GM23338 (cell line): ENCODE measurements at regions not wholly inside any gene's neighbourhood (a gene's known extent, or its start where the extent isn't known, plus 50 kb on each side); places are given as distances from the start of the nearest gene placed in this dataset.

ENCODE experiments used
- ATAC-seq: fragments of 200-7000 bp; cut with Tn5 transposase; 3 replicates; pipeline ENCODE4 v1.9.1; 2020
- DNase-seq: peaks from one replicate; pipeline ENCODE4 v3.0.0-alpha.2; 2015; ENCODE audit warnings: low spot score
- H2AFZ ChIP-seq: fragments of 200-600 bp; sonication (generic); 2 replicates; pipeline ENCODE4 v1.8.0; 2016; ENCODE audit warnings: antibody characterized with exemption, mild to moderate bottlenecking, moderate library complexity
- H3F3A ChIP-seq: fragments of 200-600 bp; sonication (generic); replicated peaks from 2 replicates; pipeline ENCODE4 v1.8.0; 2017; ENCODE audit warnings: antibody characterized with exemption, mixed run types, low read depth
- H3K27ac ChIP-seq: fragments of 200-600 bp; sonication (generic); 2 replicates; pipeline ENCODE4 v1.6.1; 2016; ENCODE audit warnings: low read depth
- H3K27me3 ChIP-seq: fragments of 200-600 bp; sonication (generic); 2 replicates; pipeline ENCODE4 v1.8.0; 2016; ENCODE audit warnings: mild to moderate bottlenecking, mixed run types, moderate library complexity; ENCODE audit not compliant: insufficient read depth
- H3K36me3 ChIP-seq: fragments of 200-600 bp; sonication (generic); 2 replicates; pipeline ENCODE4 v1.8.0; 2016; ENCODE audit warnings: mild to moderate bottlenecking; ENCODE audit not compliant: insufficient read depth
- H3K4me1 ChIP-seq: fragments of 200-600 bp; sonication (generic); 2 replicates; pipeline ENCODE4 v1.8.0; 2016; ENCODE audit warnings: mild to moderate bottlenecking, moderate library complexity; ENCODE audit not compliant: insufficient read depth
- H3K4me2 ChIP-seq: fragments of 200-600 bp; sonication (generic); 2 replicates; pipeline ENCODE4 v1.7.1; 2017; ENCODE audit warnings: mixed run types
- H3K4me3 ChIP-seq: fragments of 200-600 bp; sonication (generic); 2 replicates; pipeline ENCODE4 v1.6.1; 2016; ENCODE audit warnings: mixed run types
- H3K79me2 ChIP-seq: fragments of 200-600 bp; sonication (generic); replicated peaks from 2 replicates; pipeline ENCODE4 v1.8.0; 2017; ENCODE audit warnings: mild to moderate bottlenecking; ENCODE audit not compliant: insufficient read depth
- H3K9me2 ChIP-seq: fragments of 200-600 bp; sonication (generic); 2 replicates; pipeline ENCODE4 v1.8.0; 2017; ENCODE audit not compliant: insufficient read depth
- H4K20me1 ChIP-seq: fragments of 200-600 bp; sonication (generic); replicated peaks from 2 replicates; pipeline ENCODE4 v1.8.0; 2017; ENCODE audit warnings: mild to moderate bottlenecking; ENCODE audit not compliant: insufficient read depth
- H3K27ac Mint-ChIP-seq: 2 replicates; pipeline ENCODE4 v1.8.0; 2020; ENCODE audit warnings: inconsistent platforms, mild to moderate bottlenecking, moderate library complexity, mixed read lengths
- H3K27me3 Mint-ChIP-seq: 3 replicates; pipeline ENCODE4 v1.8.0; 2022; ENCODE audit warnings: low read depth, mild to moderate bottlenecking, moderate library complexity, mixed read lengths, inconsistent platforms; ENCODE audit not compliant: insufficient read depth, poor library complexity
- H3K36me3 Mint-ChIP-seq: 3 replicates; pipeline ENCODE4 v1.8.0; 2021; ENCODE audit warnings: low read depth, mild to moderate bottlenecking, inconsistent platforms, moderate library complexity, mixed read lengths
- H3K4me1 Mint-ChIP-seq: 3 replicates; pipeline ENCODE4 v1.8.0; 2020; ENCODE audit warnings: mild to moderate bottlenecking, inconsistent platforms, mixed read lengths
- H3K4me3 Mint-ChIP-seq: 3 replicates; pipeline ENCODE4 v1.8.0; 2021; ENCODE audit warnings: moderate library complexity, mild to moderate bottlenecking, inconsistent platforms, mixed read lengths
- H3K9me3 Mint-ChIP-seq: 3 replicates; pipeline ENCODE4 v1.8.0; 2020; ENCODE audit warnings: moderate library complexity, mild to moderate bottlenecking, inconsistent platforms, mixed read lengths
- CREB1 ChIP-seq: fragments of 250-450 bp; sonication (Bioruptor Pico); IDR thresholded peaks from 2 replicates; pipeline ENCODE4 v1.5.0; 2020; ENCODE audit warnings: low read depth, mild to moderate bottlenecking, moderate library complexity
- EZH2 ChIP-seq: fragments of 200-600 bp; sonication (generic); IDR thresholded peaks from one replicate; pipeline ENCODE4 v1.8.0; 2017; ENCODE audit warnings: antibody characterized with exemption, mild to moderate bottlenecking, low read depth; ENCODE audit not compliant: unreplicated experiment
- EZH2phosphoT487 ChIP-seq: fragments of 200-600 bp; sonication (generic); IDR thresholded peaks from one replicate; pipeline ENCODE4 v1.8.1; 2018; ENCODE audit warnings: antibody characterized with exemption; ENCODE audit not compliant: unreplicated experiment
- JUNB ChIP-seq: IDR thresholded peaks from one replicate; pipeline ENCODE4 v1.6.1; 2016; ENCODE audit warnings: antibody characterized with exemption; ENCODE audit not compliant: unreplicated experiment
- NANOG ChIP-seq: IDR thresholded peaks from 2 replicates; pipeline ENCODE4 v1.6.1; 2016; ENCODE audit warnings: antibody characterized with exemption, borderline replicate concordance
- POLR2AphosphoS5 ChIP-seq: IDR thresholded peaks from 2 replicates; pipeline ENCODE4 v1.6.1; 2016; ENCODE audit warnings: antibody characterized with exemption, low read depth
- STAT1 ChIP-seq: IDR thresholded peaks from one replicate; pipeline ENCODE4 v1.6.1; 2016; ENCODE audit warnings: antibody characterized with exemption; ENCODE audit not compliant: unreplicated experiment
- ZNF114 ChIP-seq: fragments of 250-450 bp; sonication (Bioruptor Pico); IDR thresholded peaks from 2 replicates; pipeline ENCODE4 v1.5.0; 2020; ENCODE audit warnings: mild to moderate bottlenecking, moderate library complexity
- ZNF331 ChIP-seq: fragments of 250-450 bp; sonication (Bioruptor Pico); IDR thresholded peaks from 2 replicates; pipeline ENCODE4 v1.5.0; 2020; ENCODE audit warnings: low read depth, mild to moderate bottlenecking, moderate library complexity
- TF ChIP-seq, protein P1 (sequence below), 2 experiments: fragments of 200-600 bp in 1 of 2; sonication (generic) in 1 of 2; conservative IDR thresholded peaks; 2 replicates each; pipeline versions ENCODE4 v1.5.1 to v1.6.1; 2016 to 2017; ENCODE audit warnings: antibody characterized with exemption in 2 of 2, low read depth in 2 of 2, mild to moderate bottlenecking in 2 of 2, moderate library complexity in 1 of 2
- TF ChIP-seq, protein P2 (sequence below): fragments of 250-450 bp; sonication (Bioruptor Pico); IDR thresholded peaks from 2 replicates; pipeline ENCODE4 v1.5.0; 2020; ENCODE audit warnings: mild to moderate bottlenecking, moderate library complexity
- TF ChIP-seq, protein P3 (sequence below): IDR thresholded peaks from one replicate; pipeline ENCODE4 v1.6.1; 2018; ENCODE audit warnings: antibody characterized with exemption; ENCODE audit not compliant: unreplicated experiment
- TF ChIP-seq, protein P4 (sequence below): IDR thresholded peaks from 2 replicates; pipeline ENCODE4 v1.6.1; 2016; ENCODE audit warnings: antibody characterized with exemption

DNA sequence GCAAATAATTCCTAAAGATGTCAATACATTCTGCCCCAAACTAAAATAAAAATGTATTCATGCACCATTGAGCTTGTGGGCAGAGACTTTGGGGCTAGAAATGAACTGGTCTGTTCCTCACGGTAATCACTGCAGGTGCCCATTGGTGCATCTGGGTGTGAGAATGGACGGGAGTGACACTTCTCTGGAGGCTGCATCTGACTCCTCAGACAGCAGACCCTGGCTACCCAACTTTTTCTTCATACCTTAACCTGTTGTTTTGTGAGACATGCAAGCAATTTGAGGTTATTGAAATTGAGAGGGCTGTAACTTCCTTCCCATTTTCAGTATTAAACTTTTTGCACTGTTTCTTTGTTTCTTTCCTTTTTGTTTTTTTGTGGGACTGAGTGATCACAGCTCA lies 333.4 kb downstream of the ICE1 start:
- no peak for DNase-seq
- Mint-ChIP-seq H3K27me3 (peaks cover 1% of the 10 kb centered on the region), H3K36me3 (no peaks in the 10 kb centered on the region), H3K27ac (no peak overlapping the region), H3K4me3 (no peak overlapping the region), H3K4me1 (peaks cover 3% of the 10 kb centered on the region; the same call in 1 of the 3 replicates), H3K9me3 (no peaks in the 10 kb centered on the region)
- Histone ChIP-seq H3K27me3 (no peaks in the 10 kb centered on the region), H3K9me2 (peaks cover 8% of the 10 kb centered on the region), H2AFZ (no peak overlapping the region), H3K27ac (no peak overlapping the region), H3K4me2 (no peak overlapping the region), H4K20me1 (no peaks in the 10 kb centered on the region), H3F3A (no peaks in the 10 kb centered on the region), H3K79me2 (no peaks in the 10 kb centered on the region), H3K36me3 (no peaks in the 10 kb centered on the region), H3K4me3 (no peak overlapping the region), H3K4me1 (no peaks in the 10 kb centered on the region)
- no peak for ATAC-seq
- TF ChIP-seq EZH2phosphoT487 (no peak), JUNB (no peak), POLR2AphosphoS5 (no peak), STAT1 (no peak), CREB1 (no peak), EZH2 (no peak), ZNF331 (CRISPR knock-in tag) (no peak), NANOG (no peak), ZNF114 (CRISPR knock-in tag) (no peak)
- TF ChIP-seq, protein P1, sequence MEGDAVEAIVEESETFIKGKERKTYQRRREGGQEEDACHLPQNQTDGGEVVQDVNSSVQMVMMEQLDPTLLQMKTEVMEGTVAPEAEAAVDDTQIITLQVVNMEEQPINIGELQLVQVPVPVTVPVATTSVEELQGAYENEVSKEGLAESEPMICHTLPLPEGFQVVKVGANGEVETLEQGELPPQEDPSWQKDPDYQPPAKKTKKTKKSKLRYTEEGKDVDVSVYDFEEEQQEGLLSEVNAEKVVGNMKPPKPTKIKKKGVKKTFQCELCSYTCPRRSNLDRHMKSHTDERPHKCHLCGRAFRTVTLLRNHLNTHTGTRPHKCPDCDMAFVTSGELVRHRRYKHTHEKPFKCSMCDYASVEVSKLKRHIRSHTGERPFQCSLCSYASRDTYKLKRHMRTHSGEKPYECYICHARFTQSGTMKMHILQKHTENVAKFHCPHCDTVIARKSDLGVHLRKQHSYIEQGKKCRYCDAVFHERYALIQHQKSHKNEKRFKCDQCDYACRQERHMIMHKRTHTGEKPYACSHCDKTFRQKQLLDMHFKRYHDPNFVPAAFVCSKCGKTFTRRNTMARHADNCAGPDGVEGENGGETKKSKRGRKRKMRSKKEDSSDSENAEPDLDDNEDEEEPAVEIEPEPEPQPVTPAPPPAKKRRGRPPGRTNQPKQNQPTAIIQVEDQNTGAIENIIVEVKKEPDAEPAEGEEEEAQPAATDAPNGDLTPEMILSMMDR (conservative IDR thresholded peaks at IDR 0.05; ENCODE audit: low read depth in 2 of 2), result no peak
- TF ChIP-seq, protein P2, sequence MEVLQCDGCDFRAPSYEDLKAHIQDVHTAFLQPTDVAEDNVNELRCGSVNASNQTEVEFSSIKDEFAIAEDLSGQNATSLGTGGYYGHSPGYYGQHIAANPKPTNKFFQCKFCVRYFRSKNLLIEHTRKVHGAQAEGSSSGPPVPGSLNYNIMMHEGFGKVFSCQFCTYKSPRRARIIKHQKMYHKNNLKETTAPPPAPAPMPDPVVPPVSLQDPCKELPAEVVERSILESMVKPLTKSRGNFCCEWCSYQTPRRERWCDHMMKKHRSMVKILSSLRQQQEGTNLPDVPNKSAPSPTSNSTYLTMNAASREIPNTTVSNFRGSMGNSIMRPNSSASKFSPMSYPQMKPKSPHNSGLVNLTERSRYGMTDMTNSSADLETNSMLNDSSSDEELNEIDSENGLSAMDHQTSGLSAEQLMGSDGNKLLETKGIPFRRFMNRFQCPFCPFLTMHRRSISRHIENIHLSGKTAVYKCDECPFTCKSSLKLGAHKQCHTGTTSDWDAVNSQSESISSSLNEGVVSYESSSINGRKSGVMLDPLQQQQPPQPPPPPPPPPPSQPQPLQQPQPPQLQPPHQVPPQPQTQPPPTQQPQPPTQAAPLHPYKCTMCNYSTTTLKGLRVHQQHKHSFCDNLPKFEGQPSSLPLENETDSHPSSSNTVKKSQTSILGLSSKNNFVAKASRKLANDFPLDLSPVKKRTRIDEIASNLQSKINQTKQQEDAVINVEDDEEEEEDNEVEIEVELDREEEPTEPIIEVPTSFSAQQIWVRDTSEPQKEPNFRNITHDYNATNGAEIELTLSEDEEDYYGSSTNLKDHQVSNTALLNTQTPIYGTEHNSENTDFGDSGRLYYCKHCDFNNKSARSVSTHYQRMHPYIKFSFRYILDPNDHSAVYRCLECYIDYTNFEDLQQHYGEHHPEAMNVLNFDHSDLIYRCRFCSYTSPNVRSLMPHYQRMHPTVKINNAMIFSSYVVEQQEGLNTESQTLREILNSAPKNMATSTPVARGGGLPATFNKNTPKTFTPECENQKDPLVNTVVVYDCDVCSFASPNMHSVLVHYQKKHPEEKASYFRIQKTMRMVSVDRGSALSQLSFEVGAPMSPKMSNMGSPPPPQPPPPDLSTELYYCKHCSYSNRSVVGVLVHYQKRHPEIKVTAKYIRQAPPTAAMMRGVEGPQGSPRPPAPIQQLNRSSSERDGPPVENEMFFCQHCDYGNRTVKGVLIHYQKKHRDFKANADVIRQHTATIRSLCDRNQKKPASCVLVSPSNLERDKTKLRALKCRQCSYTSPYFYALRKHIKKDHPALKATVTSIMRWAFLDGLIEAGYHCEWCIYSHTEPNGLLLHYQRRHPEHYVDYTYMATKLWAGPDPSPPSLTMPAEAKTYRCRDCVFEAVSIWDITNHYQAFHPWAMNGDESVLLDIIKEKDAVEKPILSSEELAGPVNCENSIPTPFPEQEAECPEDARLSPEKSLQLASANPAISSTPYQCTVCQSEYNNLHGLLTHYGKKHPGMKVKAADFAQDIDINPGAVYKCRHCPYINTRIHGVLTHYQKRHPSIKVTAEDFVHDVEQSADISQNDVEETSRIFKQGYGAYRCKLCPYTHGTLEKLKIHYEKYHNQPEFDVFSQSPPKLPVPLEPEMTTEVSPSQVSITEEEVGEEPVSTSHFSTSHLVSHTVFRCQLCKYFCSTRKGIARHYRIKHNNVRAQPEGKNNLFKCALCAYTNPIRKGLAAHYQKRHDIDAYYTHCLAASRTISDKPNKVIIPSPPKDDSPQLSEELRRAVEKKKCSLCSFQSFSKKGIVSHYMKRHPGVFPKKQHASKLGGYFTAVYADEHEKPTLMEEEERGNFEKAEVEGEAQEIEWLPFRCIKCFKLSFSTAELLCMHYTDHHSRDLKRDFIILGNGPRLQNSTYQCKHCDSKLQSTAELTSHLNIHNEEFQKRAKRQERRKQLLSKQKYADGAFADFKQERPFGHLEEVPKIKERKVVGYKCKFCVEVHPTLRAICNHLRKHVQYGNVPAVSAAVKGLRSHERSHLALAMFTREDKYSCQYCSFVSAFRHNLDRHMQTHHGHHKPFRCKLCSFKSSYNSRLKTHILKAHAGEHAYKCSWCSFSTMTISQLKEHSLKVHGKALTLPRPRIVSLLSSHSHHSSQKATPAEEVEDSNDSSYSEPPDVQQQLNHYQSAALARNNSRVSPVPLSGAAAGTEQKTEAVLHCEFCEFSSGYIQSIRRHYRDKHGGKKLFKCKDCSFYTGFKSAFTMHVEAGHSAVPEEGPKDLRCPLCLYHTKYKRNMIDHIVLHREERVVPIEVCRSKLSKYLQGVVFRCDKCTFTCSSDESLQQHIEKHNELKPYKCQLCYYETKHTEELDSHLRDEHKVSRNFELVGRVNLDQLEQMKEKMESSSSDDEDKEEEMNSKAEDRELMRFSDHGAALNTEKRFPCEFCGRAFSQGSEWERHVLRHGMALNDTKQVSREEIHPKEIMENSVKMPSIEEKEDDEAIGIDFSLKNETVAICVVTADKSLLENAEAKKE (CRISPR knock-in tag), result no peak
- TF ChIP-seq, protein P3, sequence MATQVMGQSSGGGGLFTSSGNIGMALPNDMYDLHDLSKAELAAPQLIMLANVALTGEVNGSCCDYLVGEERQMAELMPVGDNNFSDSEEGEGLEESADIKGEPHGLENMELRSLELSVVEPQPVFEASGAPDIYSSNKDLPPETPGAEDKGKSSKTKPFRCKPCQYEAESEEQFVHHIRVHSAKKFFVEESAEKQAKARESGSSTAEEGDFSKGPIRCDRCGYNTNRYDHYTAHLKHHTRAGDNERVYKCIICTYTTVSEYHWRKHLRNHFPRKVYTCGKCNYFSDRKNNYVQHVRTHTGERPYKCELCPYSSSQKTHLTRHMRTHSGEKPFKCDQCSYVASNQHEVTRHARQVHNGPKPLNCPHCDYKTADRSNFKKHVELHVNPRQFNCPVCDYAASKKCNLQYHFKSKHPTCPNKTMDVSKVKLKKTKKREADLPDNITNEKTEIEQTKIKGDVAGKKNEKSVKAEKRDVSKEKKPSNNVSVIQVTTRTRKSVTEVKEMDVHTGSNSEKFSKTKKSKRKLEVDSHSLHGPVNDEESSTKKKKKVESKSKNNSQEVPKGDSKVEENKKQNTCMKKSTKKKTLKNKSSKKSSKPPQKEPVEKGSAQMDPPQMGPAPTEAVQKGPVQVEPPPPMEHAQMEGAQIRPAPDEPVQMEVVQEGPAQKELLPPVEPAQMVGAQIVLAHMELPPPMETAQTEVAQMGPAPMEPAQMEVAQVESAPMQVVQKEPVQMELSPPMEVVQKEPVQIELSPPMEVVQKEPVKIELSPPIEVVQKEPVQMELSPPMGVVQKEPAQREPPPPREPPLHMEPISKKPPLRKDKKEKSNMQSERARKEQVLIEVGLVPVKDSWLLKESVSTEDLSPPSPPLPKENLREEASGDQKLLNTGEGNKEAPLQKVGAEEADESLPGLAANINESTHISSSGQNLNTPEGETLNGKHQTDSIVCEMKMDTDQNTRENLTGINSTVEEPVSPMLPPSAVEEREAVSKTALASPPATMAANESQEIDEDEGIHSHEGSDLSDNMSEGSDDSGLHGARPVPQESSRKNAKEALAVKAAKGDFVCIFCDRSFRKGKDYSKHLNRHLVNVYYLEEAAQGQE, result no peak
- TF ChIP-seq, protein P4, sequence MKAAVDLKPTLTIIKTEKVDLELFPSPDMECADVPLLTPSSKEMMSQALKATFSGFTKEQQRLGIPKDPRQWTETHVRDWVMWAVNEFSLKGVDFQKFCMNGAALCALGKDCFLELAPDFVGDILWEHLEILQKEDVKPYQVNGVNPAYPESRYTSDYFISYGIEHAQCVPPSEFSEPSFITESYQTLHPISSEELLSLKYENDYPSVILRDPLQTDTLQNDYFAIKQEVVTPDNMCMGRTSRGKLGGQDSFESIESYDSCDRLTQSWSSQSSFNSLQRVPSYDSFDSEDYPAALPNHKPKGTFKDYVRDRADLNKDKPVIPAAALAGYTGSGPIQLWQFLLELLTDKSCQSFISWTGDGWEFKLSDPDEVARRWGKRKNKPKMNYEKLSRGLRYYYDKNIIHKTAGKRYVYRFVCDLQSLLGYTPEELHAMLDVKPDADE, result no peak
